IMR-90 (cell line): ENCODE measurements at regions not wholly inside any gene's neighbourhood (a gene's known extent, or its start where the extent isn't known, plus 50 kb on each side); places are given as distances from the start of the nearest gene placed in this dataset.

Experiments used
- ATAC-seq: fragments of 200-7000 bp; cut with Tn5 transposase; 2 replicates; pipeline ENCODE4 v1.9.1; 2020; ENCODE audit warnings: low read depth, mild to moderate bottlenecking, moderate library complexity
- BruUV-seq: library from RNA; stranded (reverse); fragments of 400-500 nt; replicated peaks from 2 replicates; lab custom pipeline; 2021; lab: Mats Ljungman, UMichigan
- CTCF ChIA-PET: fragments of 300-600 bp; formaldehyde crosslinking; extraction: SDS; loops from one replicate; lab custom pipeline; 2021; ENCODE audit warnings: antibody characterized with exemption; lab: Yijun Ruan, JAX
- POLR2A ChIA-PET: fragments of 300-600 bp; sonication (Branson Sonifier 250); formaldehyde crosslinking; loops from one replicate; lab custom pipeline; 2022; ENCODE audit warnings: antibody characterized with exemption; ENCODE audit not compliant: unreplicated experiment; lab: Charles Lee
- DNase-seq: peaks from one replicate; pipeline ENCODE4 v3.0.0; 2013
- H2AFZ ChIP-seq: replicated peaks from 2 replicates; pipeline ENCODE3; 2013; ENCODE audit warnings: low read length, mild to moderate bottlenecking; ENCODE audit not compliant: poor library complexity
- H2AK5ac ChIP-seq: 2 replicates; pipeline ENCODE4 v1.6.1; 2013; ENCODE audit warnings: low read depth, low read length, inconsistent platforms
- H2AK9ac ChIP-seq: replicated peaks from 2 replicates; pipeline ENCODE3; 2013; ENCODE audit warnings: mild to moderate bottlenecking, low read depth, low read length, moderate library complexity; ENCODE audit not compliant: poor library complexity
- H2BK120ac ChIP-seq: 2 replicates; pipeline ENCODE4 v1.6.1; 2013; ENCODE audit warnings: low read depth, low read length, inconsistent platforms
- H2BK15ac ChIP-seq: 3 replicates; pipeline ENCODE4 v1.6.1; 2013; ENCODE audit warnings: low read depth, low read length, inconsistent platforms
- H2BK20ac ChIP-seq: 2 replicates; pipeline ENCODE4 v1.6.1; 2013; ENCODE audit warnings: low read depth, mild to moderate bottlenecking, inconsistent platforms, low read length, moderate library complexity
- H2BK5ac ChIP-seq: 2 replicates; pipeline ENCODE4 v1.6.1; 2013; ENCODE audit warnings: mild to moderate bottlenecking, low read depth, low read length, inconsistent platforms; ENCODE audit not compliant: poor library complexity, severe bottlenecking
- H3K14ac ChIP-seq: replicated peaks from 2 replicates; pipeline ENCODE4 v1.6.1; 2013; ENCODE audit warnings: low read depth, low read length, inconsistent platforms
- H3K18ac ChIP-seq: 2 replicates; pipeline ENCODE4 v1.6.1; 2013; ENCODE audit warnings: low read depth, low read length, control low read depth
- H3K23ac ChIP-seq: 2 replicates; pipeline ENCODE4 v1.6.1; 2013; ENCODE audit warnings: low read depth, low read length, inconsistent platforms
- H3K27ac ChIP-seq: 2 replicates; pipeline ENCODE4 v1.5.1; 2013; ENCODE audit warnings: mild to moderate bottlenecking, control low read depth, low read length; ENCODE audit not compliant: insufficient read depth
- H3K27me3 ChIP-seq: 2 replicates; pipeline ENCODE4 v1.6.1; 2013; ENCODE audit warnings: low read length; ENCODE audit not compliant: control insufficient read depth, insufficient read depth
- H3K36me3 ChIP-seq: 2 replicates; pipeline ENCODE4 v1.6.1; 2013; ENCODE audit warnings: low read length, mixed read lengths; ENCODE audit not compliant: control insufficient read depth, insufficient read depth
- H3K4ac ChIP-seq: 2 replicates; pipeline ENCODE4 v1.6.1; 2013; ENCODE audit warnings: low read depth, low read length, inconsistent platforms
- H3K4me1 ChIP-seq: 2 replicates; pipeline ENCODE4 v1.6.1; 2013; ENCODE audit warnings: low read length, mixed read lengths; ENCODE audit not compliant: control insufficient read depth, insufficient read depth
- H3K4me2 ChIP-seq: 2 replicates; pipeline ENCODE4 v1.6.1; 2013; ENCODE audit warnings: low read depth, mild to moderate bottlenecking, control low read depth, low read length, moderate library complexity
- H3K4me3 ChIP-seq: 2 replicates; pipeline ENCODE4 v1.5.1; 2013; ENCODE audit warnings: low read depth, mild to moderate bottlenecking, control low read depth, low read length, moderate library complexity; ENCODE audit not compliant: insufficient read depth
- H3K56ac ChIP-seq: 2 replicates; pipeline ENCODE4 v1.6.1; 2013; ENCODE audit warnings: low read length, inconsistent platforms; ENCODE audit not compliant: insufficient read depth; ENCODE audit errors: extremely low read depth
- H3K79me1 ChIP-seq, 2 experiments: 2 replicates each; pipeline ENCODE4 v1.6.1; 2013; ENCODE audit warnings: low read length in 2 of 2, inconsistent platforms in 1 of 2, low read depth in 1 of 2
- H3K9ac ChIP-seq: 2 replicates; pipeline ENCODE4 v1.6.1; 2013; ENCODE audit warnings: low read depth, low read length, control low read depth
- H3K9me1 ChIP-seq: 2 replicates; pipeline ENCODE4 v1.6.1; 2013; ENCODE audit warnings: low read length, inconsistent platforms; ENCODE audit not compliant: insufficient read depth
- H3K9me3 ChIP-seq: 2 replicates; pipeline ENCODE4 v1.6.1; 2013; ENCODE audit warnings: low read length; ENCODE audit not compliant: control insufficient read depth, insufficient read depth
- H4K20me1 ChIP-seq: 2 replicates; pipeline ENCODE4 v1.6.1; 2013; ENCODE audit warnings: low read length, inconsistent platforms; ENCODE audit not compliant: insufficient read depth
- H4K5ac ChIP-seq: 2 replicates; pipeline ENCODE4 v1.6.1; 2013; ENCODE audit warnings: mild to moderate bottlenecking, low read depth, low read length, control low read depth
- H4K8ac ChIP-seq, 2 experiments: 2 replicates each; pipeline ENCODE4 v1.6.1; 2013; ENCODE audit warnings: low read depth in 2 of 2, low read length in 2 of 2, control low read depth in 1 of 2, inconsistent platforms in 1 of 2
- H4K91ac ChIP-seq: 2 replicates; pipeline ENCODE4 v1.6.1; 2013; ENCODE audit warnings: low read depth, low read length, inconsistent platforms; ENCODE audit not compliant: insufficient read depth
- CEBPB ChIP-seq: IDR thresholded peaks from 2 replicates; pipeline ENCODE4 v1.6.1; 2012; ENCODE audit warnings: low read depth, low read length, improper control_type of control experiment
- CTCF ChIP-seq: conservative IDR thresholded peaks from 2 replicates; pipeline ENCODE4 v1.5.1; 2012; ENCODE audit warnings: mild to moderate bottlenecking, low read depth, low read length, improper control_type of control experiment
- WGBS, 2 experiments: methylation state at CpG; one replicate each; pipeline versions ENCODE4 v1.1.5 to v1.1.7; 2013; ENCODE audit warnings: missing lambda C conversion rate in 2 of 2; ENCODE audit not compliant: insufficient read length in 1 of 2; ENCODE audit errors: extremely low coverage in 2 of 2; 5-methylcytosine and 5-hydroxymethylcytosine counted together
- dilution Hi-C: fragments of 300-500 bp; cut with HindIII; formaldehyde crosslinking; loops from one replicate; pipeline ENCODE4 v1.14.3; 2018; ENCODE audit warnings: low sequenced_read_pairs; ENCODE audit not compliant: unreplicated experiment
- in situ Hi-C: fragments of 300-500 bp; cut with MboI; formaldehyde crosslinking; loops from 3 replicates; pipeline ENCODE4 v1.14.3; 2019; ENCODE audit warnings: low sequenced_read_pairs, inconsistent platforms, mixed read lengths
- intact Hi-C: fragments of 100-400 bp; cut with micrococcal nuclease; formaldehyde crosslinking; loops from 2 replicates; pipeline ENCODE4 v1.10.0; 2022

GRCh38 chr3:69566275-69566674 is 173.0 kb upstream of the MITF start:
- Histone ChIP-seq H4K5ac (no peak overlapping the region), H3K4ac (no peak overlapping the region), H3K27me3 (no peaks in the 10 kb centered on the region), H3K18ac (no peak overlapping the region), H3K79me1 (no peaks in the 10 kb centered on the region), H3K4me2 (no peak overlapping the region), H3K4me3 (no peak overlapping the region), H3K36me3 (no peaks in the 10 kb centered on the region), H3K4me1 (no peaks in the 10 kb centered on the region), H2AK5ac (no peak overlapping the region), H2AFZ (no peak overlapping the region), H3K9ac (no peak overlapping the region), H3K27ac (no peak overlapping the region), H2BK120ac (no peak overlapping the region), H3K14ac (no peak overlapping the region), H2BK15ac (no peak overlapping the region), H3K9me1 (no peaks in the 10 kb centered on the region), H4K8ac (no peak overlapping the region), H3K56ac (no peak overlapping the region), H2BK5ac (no peak overlapping the region), H2AK9ac (no peak overlapping the region), H2BK20ac (no peak overlapping the region), H4K20me1 (no peaks in the 10 kb centered on the region), H3K9me3 (no peaks in the 10 kb centered on the region), H3K23ac (no peak overlapping the region), H4K91ac (no peak overlapping the region)
- WGBS, 2 experiments, result 47% methylated on average over 4 of the region's 4 CpGs; no CpG with 5 or more reads in 1 of the 2 experiments
- intact Hi-C loops (no loop called here), dilution Hi-C loops (no loop called here), in situ Hi-C loops (no loop called here)
- no TSS peak for BruUV-seq
- ChIA-PET CTCF (no interaction called here), POLR2A (no interaction called here)
- no peak for ATAC-seq
- no peak for DNase-seq
- TF ChIP-seq CEBPB (no peak), CTCF (no peak)
